ENCODE measurements at regions not wholly inside any gene's neighbourhood (a gene's known extent, or its start where the extent isn't known, plus 50 kb on each side); places are given as distances from the start of the nearest gene placed in this dataset.

DNA sequence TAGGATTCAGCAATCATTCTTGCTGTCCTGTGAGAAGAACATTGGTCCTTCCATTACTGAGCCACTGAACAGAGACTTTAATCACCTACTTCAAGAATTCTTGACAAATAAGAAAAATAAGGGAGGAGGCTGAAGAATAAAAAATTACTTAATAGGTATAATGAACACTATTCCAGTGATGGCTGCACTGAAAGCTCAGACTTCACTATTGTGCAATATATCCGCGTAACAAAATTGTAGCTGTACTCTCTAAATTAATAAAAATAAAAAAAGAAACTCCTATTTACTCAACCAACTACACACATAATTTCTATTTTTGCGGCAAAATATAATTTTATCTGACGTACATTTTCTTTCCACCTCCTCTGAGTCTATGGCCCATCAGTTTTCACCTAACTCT is 2441.0 kb downstream of the PCDH7 start:
- no peak for DNase-seq (ENCODE audit: low read depth, low spot score)

DNA sequence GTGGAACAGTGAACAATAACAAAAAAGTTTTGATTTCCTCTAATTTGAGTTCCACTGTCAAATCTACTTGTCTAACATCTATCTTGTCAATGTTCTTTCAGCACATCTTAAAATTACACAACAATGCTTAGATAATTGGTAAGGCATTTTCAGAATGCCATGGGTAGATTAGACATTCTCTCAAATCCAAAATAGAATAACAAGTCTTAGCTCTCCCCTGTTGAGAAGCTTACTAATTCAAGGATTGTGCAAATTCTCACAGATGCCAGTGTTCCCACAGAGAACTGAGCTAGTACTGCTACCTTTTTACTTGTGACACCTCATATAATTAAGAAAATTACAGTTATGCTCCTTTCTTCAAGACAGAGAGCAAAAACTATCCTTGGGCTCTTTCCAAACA is 2442.0 kb downstream of the PCDH7 start:
- no peak for DNase-seq (ENCODE audit: low read depth, low spot score)
- in situ Hi-C loops (cut with HindIII; ENCODE audit: low sequenced_read_pairs): no loop called here
- no peak overlapping the region for H3K4me3 ChIP-seq (ENCODE audit: low read depth, low read length)
- TF ChIP-seq, protein P1, sequence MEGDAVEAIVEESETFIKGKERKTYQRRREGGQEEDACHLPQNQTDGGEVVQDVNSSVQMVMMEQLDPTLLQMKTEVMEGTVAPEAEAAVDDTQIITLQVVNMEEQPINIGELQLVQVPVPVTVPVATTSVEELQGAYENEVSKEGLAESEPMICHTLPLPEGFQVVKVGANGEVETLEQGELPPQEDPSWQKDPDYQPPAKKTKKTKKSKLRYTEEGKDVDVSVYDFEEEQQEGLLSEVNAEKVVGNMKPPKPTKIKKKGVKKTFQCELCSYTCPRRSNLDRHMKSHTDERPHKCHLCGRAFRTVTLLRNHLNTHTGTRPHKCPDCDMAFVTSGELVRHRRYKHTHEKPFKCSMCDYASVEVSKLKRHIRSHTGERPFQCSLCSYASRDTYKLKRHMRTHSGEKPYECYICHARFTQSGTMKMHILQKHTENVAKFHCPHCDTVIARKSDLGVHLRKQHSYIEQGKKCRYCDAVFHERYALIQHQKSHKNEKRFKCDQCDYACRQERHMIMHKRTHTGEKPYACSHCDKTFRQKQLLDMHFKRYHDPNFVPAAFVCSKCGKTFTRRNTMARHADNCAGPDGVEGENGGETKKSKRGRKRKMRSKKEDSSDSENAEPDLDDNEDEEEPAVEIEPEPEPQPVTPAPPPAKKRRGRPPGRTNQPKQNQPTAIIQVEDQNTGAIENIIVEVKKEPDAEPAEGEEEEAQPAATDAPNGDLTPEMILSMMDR (IDR thresholded peaks at IDR 0.05; ENCODE audit: low read depth, low read length): no peak

More for the DNA sequence above, 2441.0 kb downstream of the PCDH7 start:
- TF ChIP-seq, protein P1 (IDR thresholded peaks at IDR 0.05; ENCODE audit: low read depth, low read length): no peak
- in situ Hi-C loops (cut with HindIII; ENCODE audit: low sequenced_read_pairs): no loop called here
- H3K4me3 ChIP-seq (ENCODE audit: low read depth, low read length): no peak overlapping the region

DNA sequence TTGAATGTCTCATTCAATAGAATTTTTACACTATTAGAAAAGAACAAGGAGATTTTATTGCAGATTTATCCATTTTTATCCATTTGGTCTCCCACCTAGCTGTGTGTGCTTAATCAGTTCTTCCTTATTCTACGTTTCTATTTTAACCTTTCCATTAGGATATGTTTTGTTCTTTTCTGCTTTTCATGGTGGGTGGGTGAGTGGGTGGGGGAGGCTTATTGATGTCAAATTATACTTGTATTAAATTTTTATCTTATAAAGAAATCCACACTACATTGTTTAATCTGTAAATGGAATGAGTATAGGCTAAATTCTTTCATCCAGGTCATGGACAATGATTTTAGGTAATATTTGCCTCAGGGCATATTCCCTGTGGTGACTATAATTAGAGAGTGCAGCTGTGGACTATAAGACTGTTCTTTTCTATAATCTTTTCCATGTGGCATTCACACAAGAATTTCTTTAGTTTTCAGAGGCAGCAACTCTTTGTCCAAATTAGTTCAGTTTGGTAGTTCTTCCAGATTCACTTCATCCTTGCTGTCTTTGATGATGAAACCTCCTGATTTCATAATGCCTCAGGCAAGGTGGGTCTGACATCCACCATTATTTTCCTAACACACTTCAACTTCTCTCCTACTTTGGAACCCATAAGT is 2451.8 kb downstream of the PCDH7 start:
- no peak overlapping the region for H3K4me3 ChIP-seq (ENCODE audit: low read depth, low read length)
- in situ Hi-C loops (cut with HindIII; ENCODE audit: low sequenced_read_pairs): no loop called here
- TF ChIP-seq, protein P1 (IDR thresholded peaks at IDR 0.05; ENCODE audit: low read depth, low read length): no peak
- DNase-seq (ENCODE audit: low read depth, low spot score): no peak

DNA sequence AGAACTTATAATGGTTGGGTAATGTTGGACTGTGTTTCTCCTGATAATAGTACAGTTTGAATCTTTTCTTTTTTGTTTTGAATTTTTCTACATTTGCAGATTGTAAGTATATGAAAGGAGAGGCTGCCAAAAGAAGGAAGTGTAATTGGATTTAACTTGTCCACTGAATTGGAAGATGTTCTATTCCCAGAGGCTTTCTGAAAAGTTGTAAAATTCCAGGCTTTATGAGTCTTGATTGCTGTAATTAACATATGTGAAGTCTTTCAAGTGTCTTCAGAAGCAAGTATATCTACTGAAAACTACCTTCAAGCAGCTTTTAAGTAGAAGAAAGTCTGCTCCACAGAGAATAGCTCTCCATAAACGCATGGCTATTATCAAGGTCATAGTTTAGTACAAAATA is 2456.4 kb downstream of the PCDH7 start:
- no peak for DNase-seq (ENCODE audit: low read depth, low spot score)
- TF ChIP-seq, protein P1 (IDR thresholded peaks at IDR 0.05; ENCODE audit: low read depth, low read length): no peak
- H3K4me3 ChIP-seq (ENCODE audit: low read depth, low read length): no peak overlapping the region
- in situ Hi-C loops (cut with HindIII; ENCODE audit: low sequenced_read_pairs): no loop called here

DNA sequence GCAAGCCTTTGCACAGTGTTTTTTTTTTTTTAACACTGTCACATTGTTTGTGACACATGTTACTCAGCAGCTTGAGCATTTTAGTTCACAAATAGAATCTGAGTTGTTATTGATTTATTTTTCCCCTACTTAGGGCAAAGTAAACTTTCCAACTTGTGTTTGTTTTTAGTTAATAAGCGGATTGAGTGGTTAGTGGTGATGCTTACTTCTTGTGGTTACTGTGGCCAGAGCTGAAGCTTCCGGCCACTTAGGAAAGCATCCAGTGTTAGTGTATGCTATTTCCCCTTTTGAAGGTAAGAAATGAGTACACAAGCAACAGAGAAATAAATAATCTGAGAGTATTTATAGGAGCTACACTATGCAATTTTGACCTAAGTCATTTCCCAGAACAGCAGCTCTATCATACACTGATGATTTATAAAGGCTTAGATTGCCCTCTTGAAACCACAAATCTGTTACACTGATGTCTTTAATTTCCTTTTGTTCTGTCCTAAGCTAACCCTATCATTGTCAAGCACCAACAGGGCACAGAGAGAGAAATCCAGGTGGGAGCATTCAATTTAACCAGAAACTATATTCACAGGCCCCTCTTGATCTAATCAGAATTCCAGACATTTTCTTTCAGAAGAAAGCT is 2464.6 kb downstream of the PCDH7 start:
- TF ChIP-seq, protein P1 (IDR thresholded peaks at IDR 0.05; ENCODE audit: low read depth, low read length): no peak
- peak; percentile 3 for DNase-seq (ENCODE audit: low read depth, low spot score)
- no peak overlapping the region for H3K4me3 ChIP-seq (ENCODE audit: low read depth, low read length)
- in situ Hi-C loops (cut with HindIII; ENCODE audit: low sequenced_read_pairs): no loop called here

DNA sequence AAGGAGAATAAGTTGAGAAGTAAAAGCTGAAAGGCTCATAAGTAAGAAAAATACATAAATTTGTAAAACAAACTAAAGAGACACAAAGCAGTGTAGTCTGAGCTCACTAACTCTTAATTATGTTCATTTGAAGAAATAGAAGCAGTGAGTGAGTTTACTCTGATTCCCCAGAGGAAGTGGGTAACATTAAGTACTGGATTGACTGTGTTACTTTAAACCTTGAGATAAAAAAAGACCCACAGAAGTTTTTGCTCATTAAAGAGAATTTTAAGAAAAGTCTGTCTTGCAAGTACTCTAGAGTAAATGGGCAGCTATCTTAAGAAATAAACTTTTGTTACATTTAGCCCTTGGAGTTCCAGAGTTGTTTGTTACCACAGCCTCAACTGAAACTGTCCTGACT is 2466.9 kb downstream of the PCDH7 start:
- DNase-seq (ENCODE audit: low read depth, low spot score): no peak
- in situ Hi-C loops (cut with HindIII; ENCODE audit: low sequenced_read_pairs): no loop called here
- TF ChIP-seq, protein P1 (IDR thresholded peaks at IDR 0.05; ENCODE audit: low read depth, low read length): no peak
- H3K4me3 ChIP-seq (ENCODE audit: low read depth, low read length): no peak overlapping the region

Measured in astrocyte of the spinal cord (primary cell).